ENCODE measurements at regions not wholly inside any gene's neighbourhood (a gene's known extent, or its start where the extent isn't known, plus 50 kb on each side); places are given as distances from the start of the nearest gene placed in this dataset.
A peak's percentile ranks its signal among the peaks of the same experiment; 100 is the strongest.

DNA sequence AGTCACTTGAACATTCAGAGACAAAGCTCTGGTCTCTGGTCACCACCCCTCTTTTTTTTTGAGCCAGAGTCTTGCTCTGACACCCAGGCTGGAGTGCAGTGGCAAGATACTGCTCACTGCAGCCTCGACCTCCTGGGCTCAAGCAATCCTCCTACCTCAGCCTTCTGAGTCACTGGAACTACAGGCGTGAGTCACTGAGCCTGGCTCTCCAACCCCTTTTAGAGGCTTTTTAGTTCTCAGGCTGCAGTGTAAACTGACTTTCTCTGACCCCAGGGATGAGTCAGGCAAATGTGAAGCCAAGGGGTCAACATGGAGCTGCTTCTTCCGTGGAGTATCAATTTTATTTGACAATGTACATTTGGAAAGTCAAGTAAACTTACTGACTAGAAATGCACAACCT is 229.2 kb downstream of the PTTG2 start (continued):
- TF ChIP-seq, protein P1, sequence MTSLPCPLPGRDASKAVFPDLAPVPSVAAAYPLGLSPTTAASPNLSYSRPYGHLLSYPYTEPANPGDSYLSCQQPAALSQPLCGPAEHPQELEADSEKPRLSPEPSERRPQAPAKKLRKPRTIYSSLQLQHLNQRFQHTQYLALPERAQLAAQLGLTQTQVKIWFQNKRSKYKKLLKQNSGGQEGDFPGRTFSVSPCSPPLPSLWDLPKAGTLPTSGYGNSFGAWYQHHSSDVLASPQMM (CRISPR knock-in tag; IDR thresholded peaks at IDR 0.05): no peak
- no peak for TF ChIP-seq SMARCA5 (IDR thresholded peaks at IDR 0.05)
- TF ChIP-seq CBFA2T3 (IDR thresholded peaks at IDR 0.05): peak; percentile 45
- TF ChIP-seq SMARCE1 (IDR thresholded peaks at IDR 0.05): peak; percentile 59
- TF ChIP-seq, protein P2, sequence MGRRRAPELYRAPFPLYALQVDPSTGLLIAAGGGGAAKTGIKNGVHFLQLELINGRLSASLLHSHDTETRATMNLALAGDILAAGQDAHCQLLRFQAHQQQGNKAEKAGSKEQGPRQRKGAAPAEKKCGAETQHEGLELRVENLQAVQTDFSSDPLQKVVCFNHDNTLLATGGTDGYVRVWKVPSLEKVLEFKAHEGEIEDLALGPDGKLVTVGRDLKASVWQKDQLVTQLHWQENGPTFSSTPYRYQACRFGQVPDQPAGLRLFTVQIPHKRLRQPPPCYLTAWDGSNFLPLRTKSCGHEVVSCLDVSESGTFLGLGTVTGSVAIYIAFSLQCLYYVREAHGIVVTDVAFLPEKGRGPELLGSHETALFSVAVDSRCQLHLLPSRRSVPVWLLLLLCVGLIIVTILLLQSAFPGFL (CRISPR knock-in tag; IDR thresholded peaks at IDR 0.05): no peak
- no peak for TF ChIP-seq ZFP91 (CRISPR knock-in tag; IDR thresholded peaks at IDR 0.05)
- TF ChIP-seq XRCC5 (IDR thresholded peaks at IDR 0.05; ENCODE audit: low read depth, low read length): no peak
- TF ChIP-seq ATF1 (CRISPR knock-in tag; IDR thresholded peaks at IDR 0.05): no peak
- no peak for TF ChIP-seq ATF1 (tag; IDR thresholded peaks at IDR 0.05)
- TF ChIP-seq HNRNPK (IDR thresholded peaks at IDR 0.05; ENCODE audit: low read depth, low read length, poor library complexity, severe bottlenecking): no peak
- TF ChIP-seq GABPB2 (CRISPR knock-in tag; conservative IDR thresholded peaks at IDR 0.05): no peak
- TF ChIP-seq ARID1B (IDR thresholded peaks at IDR 0.05): peak; percentile 70
- TF ChIP-seq FOS (IDR thresholded peaks at IDR 0.05; ENCODE audit: extremely low read depth, insufficient read length): peak; percentile 1
- TF ChIP-seq PHTF2 (CRISPR knock-in tag; IDR thresholded peaks at IDR 0.05): no peak
- TF ChIP-seq NELFE (IDR thresholded peaks at IDR 0.05; ENCODE audit: insufficient read depth, insufficient read length): no peak
- TF ChIP-seq JUND (IDR thresholded peaks at IDR 0.05; ENCODE audit: borderline replicate concordance, low read depth, low read length): peak; percentile 79
- peak; percentile 65; the same call in 1 of the 3 replicates for TF ChIP-seq JUND (tag; IDR thresholded peaks at IDR 0.05; ENCODE audit: borderline replicate concordance, low read depth, low read length)
- TF ChIP-seq, protein P3, sequence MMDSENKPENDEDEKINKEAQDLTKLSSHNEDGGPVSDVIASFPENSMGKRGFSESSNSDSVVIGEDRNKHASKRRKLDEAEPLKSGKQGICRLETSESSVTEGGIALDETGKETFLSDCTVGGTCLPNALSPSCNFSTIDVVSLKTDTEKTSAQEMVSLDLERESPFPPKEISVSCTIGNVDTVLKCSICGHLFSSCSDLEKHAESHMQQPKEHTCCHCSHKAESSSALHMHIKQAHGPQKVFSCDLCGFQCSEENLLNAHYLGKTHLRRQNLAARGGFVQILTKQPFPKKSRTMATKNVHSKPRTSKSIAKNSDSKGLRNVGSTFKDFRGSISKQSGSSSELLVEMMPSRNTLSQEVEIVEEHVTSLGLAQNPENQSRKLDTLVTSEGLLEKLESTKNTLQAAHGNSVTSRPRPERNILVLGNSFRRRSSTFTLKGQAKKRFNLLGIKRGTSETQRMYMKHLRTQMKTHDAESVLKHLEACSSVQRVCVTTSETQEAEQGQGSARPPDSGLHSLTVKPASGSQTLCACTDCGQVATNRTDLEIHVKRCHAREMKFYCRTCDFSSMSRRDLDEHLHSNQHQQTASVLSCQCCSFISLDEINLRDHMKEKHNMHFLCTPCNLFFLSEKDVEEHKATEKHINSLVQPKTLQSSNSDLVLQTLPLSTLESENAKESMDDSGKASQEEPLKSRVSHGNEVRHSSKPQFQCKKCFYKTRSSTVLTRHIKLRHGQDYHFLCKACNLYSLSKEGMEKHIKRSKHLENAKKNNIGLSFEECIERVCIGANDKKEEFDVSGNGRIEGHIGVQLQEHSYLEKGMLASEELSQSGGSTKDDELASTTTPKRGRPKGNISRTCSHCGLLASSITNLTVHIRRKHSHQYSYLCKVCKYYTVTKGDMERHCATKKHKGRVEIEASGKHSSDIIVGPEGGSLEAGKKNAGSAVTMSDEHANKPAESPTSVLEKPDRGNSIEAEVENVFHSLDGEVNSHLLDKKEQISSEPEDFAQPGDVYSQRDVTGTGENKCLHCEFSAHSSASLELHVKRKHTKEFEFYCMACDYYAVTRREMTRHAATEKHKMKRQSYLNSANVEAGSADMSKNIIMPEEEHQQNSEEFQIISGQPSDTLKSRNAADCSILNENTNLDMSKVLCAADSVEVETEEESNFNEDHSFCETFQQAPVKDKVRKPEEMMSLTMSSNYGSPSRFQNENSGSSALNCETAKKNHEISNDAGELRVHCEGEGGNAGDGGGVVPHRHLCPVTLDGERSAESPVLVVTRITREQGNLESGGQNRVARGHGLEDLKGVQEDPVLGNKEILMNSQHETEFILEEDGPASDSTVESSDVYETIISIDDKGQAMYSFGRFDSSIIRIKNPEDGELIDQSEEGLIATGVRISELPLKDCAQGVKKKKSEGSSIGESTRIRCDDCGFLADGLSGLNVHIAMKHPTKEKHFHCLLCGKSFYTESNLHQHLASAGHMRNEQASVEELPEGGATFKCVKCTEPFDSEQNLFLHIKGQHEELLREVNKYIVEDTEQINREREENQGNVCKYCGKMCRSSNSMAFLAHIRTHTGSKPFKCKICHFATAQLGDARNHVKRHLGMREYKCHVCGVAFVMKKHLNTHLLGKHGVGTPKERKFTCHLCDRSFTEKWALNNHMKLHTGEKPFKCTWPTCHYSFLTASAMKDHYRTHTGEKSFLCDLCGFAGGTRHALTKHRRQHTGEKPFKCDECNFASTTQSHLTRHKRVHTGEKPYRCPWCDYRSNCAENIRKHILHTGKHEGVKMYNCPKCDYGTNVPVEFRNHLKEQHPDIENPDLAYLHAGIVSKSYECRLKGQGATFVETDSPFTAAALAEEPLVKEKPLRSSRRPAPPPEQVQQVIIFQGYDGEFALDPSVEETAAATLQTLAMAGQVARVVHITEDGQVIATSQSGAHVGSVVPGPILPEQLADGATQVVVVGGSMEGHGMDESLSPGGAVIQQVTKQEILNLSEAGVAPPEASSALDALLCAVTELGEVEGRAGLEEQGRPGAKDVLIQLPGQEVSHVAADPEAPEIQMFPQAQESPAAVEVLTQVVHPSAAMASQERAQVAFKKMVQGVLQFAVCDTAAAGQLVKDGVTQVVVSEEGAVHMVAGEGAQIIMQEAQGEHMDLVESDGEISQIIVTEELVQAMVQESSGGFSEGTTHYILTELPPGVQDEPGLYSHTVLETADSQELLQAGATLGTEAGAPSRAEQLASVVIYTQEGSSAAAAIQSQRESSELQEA (IDR thresholded peaks at IDR 0.05; ENCODE audit: low read depth): no peak
- no peak for TF ChIP-seq KDM4B (IDR thresholded peaks at IDR 0.05; ENCODE audit: borderline replicate concordance in 2 of 2, low read depth in 1 of 2)
- TF ChIP-seq MIER1 (IDR thresholded peaks at IDR 0.05; ENCODE audit: low read depth): no peak
- no peak for TF ChIP-seq ZNF561 (CRISPR knock-in tag; conservative IDR thresholded peaks at IDR 0.05)

Measured in K562 (cell line).